HG03442 (cell line): ENCODE measurements at regions not wholly inside any gene's neighbourhood (a gene's known extent, or its start where the extent isn't known, plus 50 kb on each side); places are given as distances from the start of the nearest gene placed in this dataset.

Experiments used
- ATAC-seq: cut with Tn5 transposase; IDR thresholded peaks from one replicate; pipeline ENCODE4 v1.9.1; 2021; ENCODE audit warnings: mild to moderate bottlenecking, moderate library complexity; ENCODE audit not compliant: unreplicated experiment

- no peak for ATAC-seq
Measured at GRCh38 chr14:87139299-87139698, 853.7 kb downstream of the GALC start.

DNA sequence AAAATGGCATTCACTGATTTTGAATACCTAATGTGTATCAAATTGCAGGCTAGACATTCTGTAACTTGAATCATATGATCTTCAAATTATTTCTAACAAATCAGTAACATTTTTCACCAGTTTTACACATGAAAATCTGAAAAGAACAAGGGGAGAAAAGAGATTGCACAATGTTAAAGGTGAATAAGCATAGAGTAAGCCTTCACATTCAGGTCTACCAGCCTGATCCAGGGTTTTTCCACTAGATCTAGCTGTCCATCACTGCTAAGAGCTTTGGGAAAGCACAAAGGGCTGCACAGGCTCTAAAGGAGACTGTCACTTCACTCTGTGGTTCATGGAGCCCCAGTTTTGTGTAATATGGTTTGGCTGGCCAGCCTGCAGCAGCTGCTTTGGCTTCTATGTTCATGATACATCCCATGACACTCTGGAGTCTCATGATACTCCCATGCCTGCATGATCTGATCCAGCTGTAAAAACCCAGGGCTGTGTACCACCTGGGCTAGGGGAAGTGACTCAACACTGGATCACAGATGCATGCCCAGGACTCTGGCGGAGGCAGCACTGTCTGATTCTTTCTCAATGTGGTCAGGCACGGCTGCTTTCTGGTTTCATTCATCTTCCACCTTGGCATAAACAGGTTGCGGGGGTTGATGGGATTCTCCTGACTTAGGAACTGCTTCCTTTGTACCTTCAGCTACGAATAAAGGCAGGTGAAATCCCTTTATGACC lies 859.7 kb downstream of the GALC start:
- no peak for ATAC-seq

DNA sequence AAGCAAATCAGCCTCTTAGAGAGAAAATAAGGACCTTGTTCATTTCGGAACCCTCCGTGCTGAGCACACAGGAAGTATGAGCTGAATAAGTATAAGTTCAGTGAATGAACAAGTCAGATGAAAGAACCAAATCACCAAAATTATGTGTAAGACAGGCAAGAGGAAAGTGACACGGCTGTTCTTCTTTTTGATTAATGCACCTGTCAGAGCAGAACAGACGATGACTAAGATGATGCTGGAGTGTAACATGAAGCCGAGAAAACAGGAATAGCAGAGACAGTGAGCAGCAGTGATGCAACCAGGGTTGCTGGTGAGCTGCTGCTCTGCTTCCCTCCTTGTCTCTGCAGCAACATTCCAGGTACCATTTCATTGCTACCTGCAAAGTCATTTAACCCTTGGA lies 861.1 kb downstream of the GALC start:
- no peak for ATAC-seq

DNA sequence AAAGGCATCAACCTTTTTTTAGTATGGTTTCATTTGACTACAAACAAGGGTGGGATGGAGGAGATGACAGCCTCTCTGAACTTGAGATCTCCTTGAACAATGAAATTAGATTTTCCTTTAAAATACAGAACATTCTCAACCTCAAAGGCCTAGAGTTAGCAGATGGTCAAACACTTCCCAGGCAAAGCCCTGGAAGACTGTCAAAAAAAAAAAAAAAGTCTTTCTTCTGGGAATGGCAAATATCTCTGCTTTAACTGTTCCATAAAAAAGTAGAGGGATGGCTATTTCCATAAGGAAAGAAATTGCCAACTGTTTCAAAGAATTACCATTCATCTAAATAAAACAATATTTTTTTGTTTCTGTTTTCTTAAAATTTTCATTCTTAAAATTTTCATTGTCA lies 870.8 kb downstream of the GALC start:
- ATAC-seq = no peak

DNA sequence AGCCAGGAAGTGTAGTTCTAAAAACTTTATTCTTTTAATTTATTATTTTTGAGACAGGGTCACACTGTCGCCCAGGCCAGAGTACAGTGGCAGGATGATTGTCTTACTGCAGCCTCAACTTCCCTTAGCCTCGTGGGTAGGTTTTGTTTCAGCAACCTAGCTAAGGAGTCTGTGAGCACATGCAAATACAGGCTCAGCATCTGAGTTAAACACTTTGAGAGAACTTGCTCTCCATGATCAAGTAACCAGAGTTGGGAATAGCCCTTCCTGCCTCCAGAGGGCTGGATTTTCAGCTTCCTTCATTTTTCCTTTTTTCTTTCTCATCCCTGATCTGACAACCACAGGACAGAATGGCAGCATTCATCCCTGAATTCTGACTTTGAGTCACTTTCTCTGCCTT lies 871.3 kb downstream of the GALC start:
- no peak for ATAC-seq

DNA sequence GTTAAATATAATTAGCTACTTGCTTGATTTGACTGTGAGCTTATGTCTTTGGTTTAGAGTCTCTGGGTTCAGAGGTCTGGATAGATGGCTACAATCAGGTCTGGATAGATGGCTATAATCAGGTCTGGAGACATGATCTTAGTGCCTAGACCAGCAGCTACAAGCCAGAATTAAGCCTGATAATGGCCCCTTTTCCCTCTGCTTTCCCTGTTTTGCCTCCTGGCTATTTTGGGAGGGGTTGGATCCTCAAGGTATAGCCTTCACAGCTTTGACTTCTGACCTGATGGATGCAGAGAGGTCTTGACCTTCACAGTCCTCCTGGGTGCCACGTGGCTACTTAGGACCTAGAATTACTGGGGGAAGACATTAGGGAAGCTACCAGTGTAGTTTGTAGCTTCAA lies 877.7 kb downstream of the GALC start:
- ATAC-seq = no peak

GRCh38 chr14:87113286-87113685 lies 879.7 kb downstream of the GALC start:
- no peak for ATAC-seq

DNA sequence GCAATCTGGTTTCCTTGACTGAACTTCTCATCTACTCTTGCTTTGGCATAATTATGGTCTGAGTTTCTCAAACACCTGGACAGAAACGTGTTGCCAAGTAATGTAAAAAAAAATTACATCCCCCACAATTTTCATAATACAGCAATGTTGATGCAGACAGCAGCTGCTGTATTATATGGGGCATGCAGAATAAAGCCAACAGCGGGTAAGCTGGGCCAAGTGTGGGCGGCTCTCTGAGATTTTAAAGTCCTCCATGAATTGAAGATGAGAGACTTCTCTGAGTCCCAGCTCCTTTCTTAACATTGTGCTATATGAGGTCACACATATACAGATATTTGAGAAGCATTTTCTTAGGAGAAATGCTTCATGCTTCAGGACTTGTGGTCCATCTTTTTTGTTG lies 881.2 kb downstream of the GALC start:
- no peak for ATAC-seq

- no peak for ATAC-seq
Measured at GRCh38 chr14:87111126-87111525, 881.9 kb downstream of the GALC start.

GRCh38 chr14:87109271-87109670 lies 883.7 kb downstream of the GALC start:
- ATAC-seq = no peak

GRCh38 chr14:87108726-87109125 lies 884.3 kb downstream of the GALC start:
- ATAC-seq = no peak

DNA sequence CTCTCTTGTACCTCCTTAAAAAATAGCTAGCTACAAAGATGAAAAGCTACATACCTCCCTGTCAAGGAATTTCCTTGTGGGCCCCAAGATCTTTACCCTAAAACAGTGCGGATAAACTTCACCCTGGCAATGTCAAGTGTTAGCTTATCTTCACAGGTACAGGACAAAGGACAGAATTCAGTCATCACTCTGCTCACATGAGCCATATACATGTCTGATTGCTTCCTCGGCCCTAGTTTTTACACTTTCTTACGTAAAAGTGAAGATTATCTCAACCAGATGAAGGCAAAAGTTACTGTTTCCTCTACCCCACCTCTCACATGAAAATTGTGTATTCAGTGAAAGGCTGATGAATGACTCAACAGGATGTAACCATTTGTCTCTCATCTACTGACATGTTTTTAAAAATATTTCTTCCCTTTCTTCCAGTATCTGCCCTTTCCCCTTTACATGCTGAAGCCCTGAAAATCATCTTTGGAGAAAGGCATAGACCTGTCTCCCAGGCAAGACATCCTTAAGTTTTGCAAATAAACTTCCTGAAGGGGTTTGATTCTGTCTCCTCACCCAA lies 890.1 kb downstream of the GALC start:
- no peak for ATAC-seq

GRCh38 chr14:87097015-87097414 lies 896.0 kb downstream of the GALC start:
- ATAC-seq = no peak

DNA sequence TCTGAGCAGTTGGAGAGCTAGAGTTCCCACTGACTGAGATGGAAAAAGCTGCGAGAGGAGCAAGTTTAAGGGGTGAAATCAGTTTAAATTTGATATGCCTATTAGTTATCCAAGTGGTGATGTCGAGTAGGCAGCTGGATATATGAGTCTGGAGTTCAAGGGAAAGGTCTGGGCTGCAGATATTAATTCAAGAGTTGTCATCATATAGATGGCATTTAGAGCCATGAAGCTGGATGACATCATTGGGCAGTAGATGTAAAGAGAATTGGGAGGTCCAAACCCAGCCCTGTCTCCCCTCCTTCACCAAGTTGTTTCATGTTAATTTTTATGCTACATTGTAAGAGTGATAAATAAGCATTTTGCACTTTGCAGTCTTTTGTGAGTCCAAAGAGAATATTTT lies 898.1 kb downstream of the GALC start:
- ATAC-seq = no peak

DNA sequence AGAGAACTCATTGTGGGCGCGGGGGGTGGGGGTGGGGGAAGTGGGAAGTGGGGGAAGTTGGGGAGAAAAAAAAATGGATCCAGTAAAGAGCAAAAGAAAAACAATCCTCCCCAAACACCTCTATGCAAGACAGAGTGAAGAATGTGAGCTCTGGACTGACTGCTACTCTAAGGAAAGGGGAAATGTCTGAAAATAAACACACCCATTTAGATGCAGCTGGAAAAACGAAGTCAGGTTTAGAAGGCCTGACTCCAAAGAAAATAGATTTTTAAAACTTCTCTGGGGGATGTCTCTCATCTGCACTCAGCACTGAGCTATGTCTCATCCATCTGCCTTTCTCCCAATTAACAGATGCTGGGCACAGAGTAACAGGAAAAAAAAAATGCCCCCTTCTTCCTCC lies 904.4 kb downstream of the GALC start:
- no peak for ATAC-seq

- ATAC-seq = no peak
Measured at GRCh38 chr14:87087881-87088280, 905.1 kb downstream of the GALC start.

- no peak for ATAC-seq
Measured at GRCh38 chr14:87084908-87085307, 908.1 kb downstream of the GALC start.

DNA sequence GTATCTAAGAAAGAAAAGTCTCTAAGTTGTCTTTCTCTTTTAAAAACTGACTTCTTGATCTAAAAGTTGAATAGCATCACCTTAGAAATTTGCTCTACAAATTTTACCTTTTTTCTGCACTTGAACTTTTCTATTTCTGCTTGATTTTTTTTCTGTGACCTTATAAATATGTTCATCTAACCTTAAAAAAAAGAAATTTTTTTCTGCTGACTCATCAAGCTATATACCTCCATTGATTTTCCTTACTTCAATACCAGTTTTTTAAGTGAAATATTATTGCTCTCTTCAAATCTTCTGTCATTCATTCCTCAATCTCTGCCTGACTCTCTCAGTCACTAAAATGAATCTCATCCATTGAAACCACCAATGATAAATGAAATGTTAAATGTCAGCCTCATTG lies 910.1 kb downstream of the GALC start:
- ATAC-seq = no peak

GRCh38 chr14:87081004-87081403 lies 912.0 kb downstream of the GALC start:
- no peak for ATAC-seq

DNA sequence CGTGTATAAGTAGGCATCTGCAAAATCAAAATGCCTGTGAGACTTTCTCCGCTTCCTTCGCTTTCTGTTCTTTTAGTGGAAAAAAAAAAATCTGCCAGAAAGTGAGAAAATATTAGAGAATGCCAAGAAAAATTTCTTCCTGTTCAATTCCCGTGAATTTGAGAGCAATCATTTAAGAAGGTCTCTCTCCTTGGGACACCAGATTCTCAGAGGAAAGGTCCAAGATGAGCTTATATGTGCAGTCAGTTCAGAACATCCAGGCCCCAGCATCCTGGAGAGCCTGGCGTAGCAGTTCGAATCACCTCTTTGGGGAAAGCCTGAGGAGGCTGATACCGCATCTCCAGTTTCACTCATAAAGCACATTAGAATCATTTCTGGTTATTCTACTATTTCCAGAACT lies 912.8 kb downstream of the GALC start:
- no peak for ATAC-seq

- no peak for ATAC-seq
Measured at GRCh38 chr14:87079416-87079815, 913.6 kb downstream of the GALC start.

DNA sequence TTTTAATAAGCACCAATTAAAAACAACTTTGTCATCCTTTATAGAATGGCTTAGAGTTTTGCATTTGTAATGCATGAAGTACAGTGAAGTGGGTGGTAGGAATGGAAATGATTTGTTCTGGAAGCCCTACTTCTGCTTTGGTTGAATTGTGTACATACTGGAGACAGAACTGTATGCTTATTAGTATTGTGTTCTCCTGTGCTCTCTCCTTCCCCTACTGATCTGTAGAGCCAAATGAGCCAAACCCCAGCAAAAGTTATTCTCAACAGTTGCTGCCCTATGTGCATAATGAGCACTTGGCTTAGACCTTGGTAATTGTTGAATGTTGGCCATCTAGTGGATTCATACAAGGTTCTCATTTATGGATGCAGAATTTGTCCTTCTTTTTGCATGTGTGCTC lies 916.1 kb downstream of the GALC start:
- ATAC-seq = no peak

- no peak for ATAC-seq
Measured at GRCh38 chr14:87076146-87076545, 916.8 kb downstream of the GALC start.
